ENCODE measurements at regions not wholly inside any gene's neighbourhood (a gene's known extent, or its start where the extent isn't known, plus 50 kb on each side); places are given as distances from the start of the nearest gene placed in this dataset.

DNA sequence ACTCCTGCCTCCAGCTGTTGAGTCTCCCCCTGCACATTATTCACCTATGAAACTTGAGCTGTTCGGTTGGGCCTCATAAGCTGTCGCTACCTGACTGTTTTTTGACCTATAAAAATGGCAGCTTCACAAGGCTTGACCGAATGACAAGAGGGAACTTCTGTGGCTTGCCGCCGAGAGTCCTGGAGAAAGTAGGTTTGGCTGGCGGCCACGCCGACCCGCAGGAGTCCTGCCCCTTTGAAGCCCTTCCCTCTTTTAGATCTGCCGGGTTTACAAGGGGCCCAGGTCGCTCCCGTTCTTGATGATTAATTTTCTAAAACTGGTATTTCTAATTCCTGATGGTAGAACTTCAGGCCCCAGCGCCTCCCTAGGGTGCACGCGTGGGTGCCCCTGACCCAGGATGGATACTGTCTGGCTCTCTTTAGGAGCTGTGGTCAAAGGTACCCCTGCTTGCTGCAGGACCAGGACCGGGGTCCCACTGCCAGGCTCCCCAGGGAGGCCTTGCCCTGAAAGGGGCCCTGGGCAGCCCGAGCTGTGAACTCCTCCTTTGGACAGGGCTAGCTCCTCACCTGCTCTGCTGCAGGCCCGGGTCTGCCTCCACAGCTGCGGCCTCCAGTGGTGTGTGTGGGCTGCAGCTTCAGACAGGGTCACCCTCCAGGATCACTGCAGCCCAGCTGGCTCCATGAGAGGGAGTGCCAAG, 171.8 kb downstream of the CTTN start:
- WGBS (ENCODE audit: extremely low coverage, insufficient read length, low lambda C conversion rate) = no CpG with 5 or more reads among the region's 19 CpGs
- Histone ChIP-seq H3K4me1 (ENCODE audit: insufficient read depth, low read length) (peaks cover 3% of the 10 kb centered on the region; the same call in 1 of the 2 replicates), H2BK20ac (ENCODE audit: low read depth, low read length, poor library complexity, severe bottlenecking) (no peak overlapping the region), H2BK120ac (ENCODE audit: low read depth, low read length, poor library complexity, severe bottlenecking) (no peak overlapping the region), H2BK12ac (ENCODE audit: insufficient read length, low read depth, low read length) (no peak overlapping the region), H3K14ac (ENCODE audit: insufficient read depth, low read length) (no peak overlapping the region; the same call in 1 of the 2 replicates), H3K9ac (ENCODE audit: extremely low read depth, insufficient read length, low read length) (no peak overlapping the region), H2AFZ (ENCODE audit: low read length) (no peak overlapping the region), H4K5ac (ENCODE audit: insufficient read length, low read depth, low read length) (no peak overlapping the region), H4K20me1 (ENCODE audit: control insufficient read depth, insufficient read depth, insufficient read length) (no peaks in the 10 kb centered on the region), H2BK5ac (ENCODE audit: insufficient read length, low read length) (no peak overlapping the region), H3K56ac (ENCODE audit: insufficient read length, low read depth, low read length) (no peak overlapping the region), H4K8ac (replicated peaks; ENCODE audit: insufficient read length, low read depth, low read length) (no peak overlapping the region), H3K4ac (ENCODE audit: low read depth, low read length) (no peak overlapping the region), H3K4me2 (ENCODE audit: insufficient read depth, insufficient read length, low read length) (no peak overlapping the region), H3K23me2 (ENCODE audit: insufficient read length, low read depth, low read length, poor library complexity, severe bottlenecking) (no peaks in the 10 kb centered on the region), H2AK5ac (ENCODE audit: insufficient read length, low read length) (no peak overlapping the region), H3K23ac (ENCODE audit: insufficient read length, low read depth, low read length) (no peak overlapping the region), H3K79me2 (ENCODE audit: insufficient read depth, low read length) (no peaks in the 10 kb centered on the region), H3T11ph (ENCODE audit: low read length) (no peak overlapping the region), H3K27ac (ENCODE audit: insufficient read length, low read depth, low read length) (no peak overlapping the region), H3K27me3 (ENCODE audit: insufficient read depth, low read length) (no peaks in the 10 kb centered on the region), H3K79me1 (ENCODE audit: insufficient read depth, low read depth, low read length, poor library complexity, severe bottlenecking) (no peaks in the 10 kb centered on the region), H4K91ac (ENCODE audit: insufficient read length, low read depth, low read length) (no peak overlapping the region), H3K9me3 (ENCODE audit: control insufficient read depth, low read depth, low read length) (no peaks in the 10 kb centered on the region), H3K18ac (ENCODE audit: insufficient read length, low read depth, low read length) (no peak overlapping the region), H2BK15ac (ENCODE audit: low read depth, low read length) (no peak overlapping the region)
- H3K4me3 Mint-ChIP-seq = no peak overlapping the region
- no peaks in the 10 kb centered on the region; a peak in 1 of 5 replicates for H3K9me3 Mint-ChIP-seq
- peaks cover 2% of the 10 kb centered on the region for H3K27me3 Mint-ChIP-seq (ENCODE audit: low read depth)
- H3K36me3 Mint-ChIP-seq (ENCODE audit: insufficient read depth in 1 of 3, low read depth in 3 of 3) = peaks cover 0 to 2% (median 0%) of the 10 kb centered on the region in 3 experiments; a peak in 1 of 7 replicates
- peaks cover 19 to 24% of the 10 kb centered on the region in 2 experiments for H3K4me1 Mint-ChIP-seq
- no peak overlapping the region for H3K27ac Mint-ChIP-seq
- TF ChIP-seq, protein P1, sequence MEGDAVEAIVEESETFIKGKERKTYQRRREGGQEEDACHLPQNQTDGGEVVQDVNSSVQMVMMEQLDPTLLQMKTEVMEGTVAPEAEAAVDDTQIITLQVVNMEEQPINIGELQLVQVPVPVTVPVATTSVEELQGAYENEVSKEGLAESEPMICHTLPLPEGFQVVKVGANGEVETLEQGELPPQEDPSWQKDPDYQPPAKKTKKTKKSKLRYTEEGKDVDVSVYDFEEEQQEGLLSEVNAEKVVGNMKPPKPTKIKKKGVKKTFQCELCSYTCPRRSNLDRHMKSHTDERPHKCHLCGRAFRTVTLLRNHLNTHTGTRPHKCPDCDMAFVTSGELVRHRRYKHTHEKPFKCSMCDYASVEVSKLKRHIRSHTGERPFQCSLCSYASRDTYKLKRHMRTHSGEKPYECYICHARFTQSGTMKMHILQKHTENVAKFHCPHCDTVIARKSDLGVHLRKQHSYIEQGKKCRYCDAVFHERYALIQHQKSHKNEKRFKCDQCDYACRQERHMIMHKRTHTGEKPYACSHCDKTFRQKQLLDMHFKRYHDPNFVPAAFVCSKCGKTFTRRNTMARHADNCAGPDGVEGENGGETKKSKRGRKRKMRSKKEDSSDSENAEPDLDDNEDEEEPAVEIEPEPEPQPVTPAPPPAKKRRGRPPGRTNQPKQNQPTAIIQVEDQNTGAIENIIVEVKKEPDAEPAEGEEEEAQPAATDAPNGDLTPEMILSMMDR (conservative IDR thresholded peaks at IDR 0.05) = no peak
- no peak for DNase-seq
